ENCODE measurements at regions not wholly inside any gene's neighbourhood (a gene's known extent, or its start where the extent isn't known, plus 50 kb on each side); places are given as distances from the start of the nearest gene placed in this dataset.

DNA sequence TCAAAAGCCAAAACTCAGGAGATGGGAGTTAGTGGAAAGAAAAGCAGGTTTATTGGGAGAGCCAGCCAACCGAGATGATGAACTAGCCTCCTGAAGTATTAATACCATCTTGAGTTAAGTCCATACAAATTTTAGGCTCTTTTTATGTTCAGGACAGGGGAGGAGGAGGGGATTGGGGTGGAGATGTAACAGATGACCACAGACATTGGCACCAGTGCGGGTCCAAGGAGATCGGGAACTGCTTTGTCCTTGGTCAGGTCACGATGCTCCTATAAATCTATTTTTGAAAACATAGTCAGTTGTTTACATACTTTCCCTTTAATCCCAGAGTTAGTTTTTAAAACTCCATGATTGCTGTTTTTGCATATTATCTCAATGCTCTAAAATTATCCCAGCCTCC is 219.6 kb downstream of the ANKRD60 start:
- RAD21 ChIA-PET (ENCODE audit: low non-redundant PET in 1 of 2, low total read pairs in 2 of 2, uncharacterized antibody in 2 of 2, unreplicated experiment in 2 of 2) = no interaction called here
- H3K4me2 ChIP-seq (ENCODE audit: low read length) = no peak overlapping the region
- H4K20me1 ChIP-seq (ENCODE audit: insufficient read depth) = no peaks in the 10 kb centered on the region
- no peak for ATAC-seq
- TF ChIP-seq, protein P1, sequence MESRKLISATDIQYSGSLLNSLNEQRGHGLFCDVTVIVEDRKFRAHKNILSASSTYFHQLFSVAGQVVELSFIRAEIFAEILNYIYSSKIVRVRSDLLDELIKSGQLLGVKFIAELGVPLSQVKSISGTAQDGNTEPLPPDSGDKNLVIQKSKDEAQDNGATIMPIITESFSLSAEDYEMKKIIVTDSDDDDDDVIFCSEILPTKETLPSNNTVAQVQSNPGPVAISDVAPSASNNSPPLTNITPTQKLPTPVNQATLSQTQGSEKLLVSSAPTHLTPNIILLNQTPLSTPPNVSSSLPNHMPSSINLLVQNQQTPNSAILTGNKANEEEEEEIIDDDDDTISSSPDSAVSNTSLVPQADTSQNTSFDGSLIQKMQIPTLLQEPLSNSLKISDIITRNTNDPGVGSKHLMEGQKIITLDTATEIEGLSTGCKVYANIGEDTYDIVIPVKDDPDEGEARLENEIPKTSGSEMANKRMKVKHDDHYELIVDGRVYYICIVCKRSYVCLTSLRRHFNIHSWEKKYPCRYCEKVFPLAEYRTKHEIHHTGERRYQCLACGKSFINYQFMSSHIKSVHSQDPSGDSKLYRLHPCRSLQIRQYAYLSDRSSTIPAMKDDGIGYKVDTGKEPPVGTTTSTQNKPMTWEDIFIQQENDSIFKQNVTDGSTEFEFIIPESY (IDR thresholded peaks at IDR 0.05; ENCODE audit: extremely low read depth, insufficient replicate concordance, low read length) = no peak
- TF ChIP-seq ATF3 (IDR thresholded peaks at IDR 0.05) (no peak), EGR1 (IDR thresholded peaks at IDR 0.05; ENCODE audit: low read depth) (no peak)
- H3K9me2 ChIP-seq (ENCODE audit: insufficient read depth) = no peaks in the 10 kb centered on the region
- peaks cover 0 to 5% of the 10 kb centered on the region in 2 experiments; a peak in 1 of 4 replicates for H3K4me1 ChIP-seq (ENCODE audit: control insufficient read depth in 1 of 2, insufficient read depth in 2 of 2, low read length in 2 of 2)
- H3K79me2 ChIP-seq (ENCODE audit: insufficient read depth, low read length) = no peaks in the 10 kb centered on the region
- POLR2A ChIA-PET = no interaction called here
- H3K9me3 ChIP-seq (ENCODE audit: control insufficient read depth in 1 of 2, insufficient read depth in 1 of 2, low read depth in 1 of 2, low read length in 2 of 2) = no peaks in the 10 kb centered on the region
- no peak for DNase-seq (ENCODE audit: low read depth, low spot score)
- H3K9ac ChIP-seq (ENCODE audit: low read length) = no peak overlapping the region
- H2AFZ ChIP-seq (ENCODE audit: low read depth, low read length, poor library complexity, severe bottlenecking) = no peak overlapping the region
- intact Hi-C loops (cut with micrococcal nuclease) = no loop called here
- H3K36me3 ChIP-seq (ENCODE audit: control insufficient read depth in 1 of 2, insufficient read depth in 2 of 2, low read length in 2 of 2) = no peaks in the 10 kb centered on the region
- no TSS peak for BruUV-seq (replicated peaks)
- no peak overlapping the region for H3K27ac ChIP-seq (ENCODE audit: low read depth, low read length)
- no peak overlapping the region for H3K4me3 ChIP-seq (replicated peaks in 1 of 2; ENCODE audit: low read depth in 1 of 2, low read length in 2 of 2)
- peaks cover 25% of the 10 kb centered on the region for H3K27me3 ChIP-seq (ENCODE audit: insufficient read depth, low read length)
- CTCF ChIA-PET = no interaction called here

GRCh38 chr20:58008413-58008812 is 220.0 kb downstream of the ANKRD60 start:
- Histone ChIP-seq H3K27me3 (ENCODE audit: insufficient read depth, low read length) (peaks cover 22% of the 10 kb centered on the region), H3K79me2 (ENCODE audit: insufficient read depth, low read length) (no peaks in the 10 kb centered on the region), H2AFZ (ENCODE audit: low read depth, low read length, poor library complexity, severe bottlenecking) (no peak overlapping the region), H3K4me1 (ENCODE audit: control insufficient read depth in 1 of 2, insufficient read depth in 2 of 2, low read length in 2 of 2) (peaks cover 0 to under 1% of the 10 kb centered on the region in 2 experiments; a peak in 1 of 4 replicates), H3K36me3 (ENCODE audit: control insufficient read depth in 1 of 2, insufficient read depth in 2 of 2, low read length in 2 of 2) (no peaks in the 10 kb centered on the region), H3K4me3 (replicated peaks in 1 of 2; ENCODE audit: low read depth in 1 of 2, low read length in 2 of 2) (no peak overlapping the region), H3K9ac (ENCODE audit: low read length) (no peak overlapping the region), H3K27ac (ENCODE audit: low read depth, low read length) (no peak overlapping the region), H3K9me3 (ENCODE audit: control insufficient read depth in 1 of 2, insufficient read depth in 1 of 2, low read depth in 1 of 2, low read length in 2 of 2) (no peaks in the 10 kb centered on the region), H4K20me1 (ENCODE audit: insufficient read depth) (no peaks in the 10 kb centered on the region), H3K4me2 (ENCODE audit: low read length) (no peak overlapping the region), H3K9me2 (ENCODE audit: insufficient read depth) (no peaks in the 10 kb centered on the region)
- DNase-seq (ENCODE audit: low read depth, low spot score) (no peak), ATAC-seq (no peak)
- ChIA-PET POLR2A (no interaction called here), CTCF (no interaction called here), RAD21 (ENCODE audit: low non-redundant PET in 1 of 2, low total read pairs in 2 of 2, uncharacterized antibody in 2 of 2, unreplicated experiment in 2 of 2) (no interaction called here)
- TF ChIP-seq ELF1 (IDR thresholded peaks at IDR 0.05; ENCODE audit: borderline replicate concordance, low read depth) (no peak), CEBPB (IDR thresholded peaks at IDR 0.05; ENCODE audit: low read depth) (no peak), POLR2AphosphoS5 (IDR thresholded peaks at IDR 0.05; ENCODE audit: low read depth, low read length) (no peak), FOSL1 (IDR thresholded peaks at IDR 0.05; ENCODE audit: low read depth) (no peak), SIN3A (IDR thresholded peaks at IDR 0.05; ENCODE audit: low read depth) (no peak), MAX (IDR thresholded peaks at IDR 0.05) (no peak), YY1 (IDR thresholded peaks at IDR 0.05; ENCODE audit: extremely low read depth, insufficient replicate concordance, low read depth, low read length) (no peak), JUND (IDR thresholded peaks at IDR 0.05) (no peak)
- BruUV-seq (replicated peaks) = no TSS peak
- intact Hi-C loops (cut with micrococcal nuclease) = no loop called here

Data from HCT116 (cell line).